Ishikawa (cell line): ENCODE measurements at regions not wholly inside any gene's neighbourhood (a gene's known extent, or its start where the extent isn't known, plus 50 kb on each side); places are given as distances from the start of the nearest gene placed in this dataset.

Experiments used
- CEBPB ChIP-seq: IDR thresholded peaks from 2 replicates; pipeline ENCODE4 v1.6.1; 2012
- CREB1 ChIP-seq: IDR thresholded peaks from 2 replicates; pipeline ENCODE4 v1.6.1; 2012; ENCODE audit warnings: low read depth
- EGR1 ChIP-seq: IDR thresholded peaks from 2 replicates; pipeline ENCODE4 v1.6.1; 2012
- EP300 ChIP-seq: IDR thresholded peaks from 2 replicates; pipeline ENCODE4 v1.6.1; 2012; ENCODE audit warnings: borderline replicate concordance
- FOXM1 ChIP-seq: IDR thresholded peaks from 2 replicates; pipeline ENCODE4 v1.6.1; 2012; ENCODE audit warnings: low read depth, borderline replicate concordance
- NFIC ChIP-seq: IDR thresholded peaks from 2 replicates; pipeline ENCODE4 v1.6.1; 2012
- RAD21 ChIP-seq: IDR thresholded peaks from 2 replicates; pipeline ENCODE4 v1.6.1; 2012; ENCODE audit warnings: low read depth
- TAF1 ChIP-seq: IDR thresholded peaks from 2 replicates; pipeline ENCODE4 v1.6.1; 2012; ENCODE audit warnings: low read depth, mild to moderate bottlenecking
- TCF12 ChIP-seq: IDR thresholded peaks from 2 replicates; pipeline ENCODE4 v1.6.1; 2012; ENCODE audit warnings: low read depth
- TEAD4 ChIP-seq: IDR thresholded peaks from 2 replicates; pipeline ENCODE4 v1.6.1; 2012
- YY1 ChIP-seq: IDR thresholded peaks from 2 replicates; pipeline ENCODE4 v1.6.1; 2012; ENCODE audit warnings: low read depth
- ZBTB7A ChIP-seq: IDR thresholded peaks from 2 replicates; pipeline ENCODE4 v1.6.1; 2012; ENCODE audit warnings: low read depth
- TF ChIP-seq, protein P1 (sequence below): IDR thresholded peaks from 2 replicates; pipeline ENCODE4 v1.6.1; 2012
- TF ChIP-seq, protein P2 (sequence below): IDR thresholded peaks from 2 replicates; pipeline ENCODE4 v1.6.1; 2012; ENCODE audit warnings: low read depth, mild to moderate bottlenecking
- TF ChIP-seq, protein P3 (sequence below): IDR thresholded peaks from 2 replicates; pipeline ENCODE4 v1.6.1; 2012

DNA sequence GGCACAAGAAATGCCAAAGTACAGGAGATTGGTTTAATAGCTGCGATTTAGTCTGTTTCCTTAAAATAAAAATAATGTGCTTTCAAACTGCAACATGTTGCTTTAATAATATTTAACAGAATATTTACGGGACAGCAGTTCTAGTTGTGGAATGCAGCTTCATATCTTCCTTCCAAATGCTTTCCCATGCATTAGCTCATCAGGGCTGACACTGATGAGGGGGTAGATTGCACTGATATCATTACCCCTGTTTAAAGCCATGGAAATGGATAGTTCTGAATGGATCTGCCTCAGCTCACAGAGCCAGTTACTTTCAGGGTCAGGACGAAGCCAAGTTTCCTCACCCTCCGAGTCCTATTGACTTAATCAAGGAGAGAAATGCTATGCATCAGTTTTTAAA lies 93.2 kb upstream of the OSMR start:
- TF ChIP-seq ZBTB7A: no peak
- TF ChIP-seq, protein P1, sequence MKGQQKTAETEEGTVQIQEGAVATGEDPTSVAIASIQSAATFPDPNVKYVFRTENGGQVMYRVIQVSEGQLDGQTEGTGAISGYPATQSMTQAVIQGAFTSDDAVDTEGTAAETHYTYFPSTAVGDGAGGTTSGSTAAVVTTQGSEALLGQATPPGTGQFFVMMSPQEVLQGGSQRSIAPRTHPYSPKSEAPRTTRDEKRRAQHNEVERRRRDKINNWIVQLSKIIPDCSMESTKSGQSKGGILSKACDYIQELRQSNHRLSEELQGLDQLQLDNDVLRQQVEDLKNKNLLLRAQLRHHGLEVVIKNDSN: no peak
- TF ChIP-seq CREB1: no peak
- no peak for TF ChIP-seq CEBPB
- no peak for TF ChIP-seq TAF1
- TF ChIP-seq FOXM1: no peak
- no peak for TF ChIP-seq NFIC
- TF ChIP-seq EP300: no peak
- no peak for TF ChIP-seq TCF12
- no peak for TF ChIP-seq TEAD4
- TF ChIP-seq, protein P2, sequence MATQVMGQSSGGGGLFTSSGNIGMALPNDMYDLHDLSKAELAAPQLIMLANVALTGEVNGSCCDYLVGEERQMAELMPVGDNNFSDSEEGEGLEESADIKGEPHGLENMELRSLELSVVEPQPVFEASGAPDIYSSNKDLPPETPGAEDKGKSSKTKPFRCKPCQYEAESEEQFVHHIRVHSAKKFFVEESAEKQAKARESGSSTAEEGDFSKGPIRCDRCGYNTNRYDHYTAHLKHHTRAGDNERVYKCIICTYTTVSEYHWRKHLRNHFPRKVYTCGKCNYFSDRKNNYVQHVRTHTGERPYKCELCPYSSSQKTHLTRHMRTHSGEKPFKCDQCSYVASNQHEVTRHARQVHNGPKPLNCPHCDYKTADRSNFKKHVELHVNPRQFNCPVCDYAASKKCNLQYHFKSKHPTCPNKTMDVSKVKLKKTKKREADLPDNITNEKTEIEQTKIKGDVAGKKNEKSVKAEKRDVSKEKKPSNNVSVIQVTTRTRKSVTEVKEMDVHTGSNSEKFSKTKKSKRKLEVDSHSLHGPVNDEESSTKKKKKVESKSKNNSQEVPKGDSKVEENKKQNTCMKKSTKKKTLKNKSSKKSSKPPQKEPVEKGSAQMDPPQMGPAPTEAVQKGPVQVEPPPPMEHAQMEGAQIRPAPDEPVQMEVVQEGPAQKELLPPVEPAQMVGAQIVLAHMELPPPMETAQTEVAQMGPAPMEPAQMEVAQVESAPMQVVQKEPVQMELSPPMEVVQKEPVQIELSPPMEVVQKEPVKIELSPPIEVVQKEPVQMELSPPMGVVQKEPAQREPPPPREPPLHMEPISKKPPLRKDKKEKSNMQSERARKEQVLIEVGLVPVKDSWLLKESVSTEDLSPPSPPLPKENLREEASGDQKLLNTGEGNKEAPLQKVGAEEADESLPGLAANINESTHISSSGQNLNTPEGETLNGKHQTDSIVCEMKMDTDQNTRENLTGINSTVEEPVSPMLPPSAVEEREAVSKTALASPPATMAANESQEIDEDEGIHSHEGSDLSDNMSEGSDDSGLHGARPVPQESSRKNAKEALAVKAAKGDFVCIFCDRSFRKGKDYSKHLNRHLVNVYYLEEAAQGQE: no peak

DNA sequence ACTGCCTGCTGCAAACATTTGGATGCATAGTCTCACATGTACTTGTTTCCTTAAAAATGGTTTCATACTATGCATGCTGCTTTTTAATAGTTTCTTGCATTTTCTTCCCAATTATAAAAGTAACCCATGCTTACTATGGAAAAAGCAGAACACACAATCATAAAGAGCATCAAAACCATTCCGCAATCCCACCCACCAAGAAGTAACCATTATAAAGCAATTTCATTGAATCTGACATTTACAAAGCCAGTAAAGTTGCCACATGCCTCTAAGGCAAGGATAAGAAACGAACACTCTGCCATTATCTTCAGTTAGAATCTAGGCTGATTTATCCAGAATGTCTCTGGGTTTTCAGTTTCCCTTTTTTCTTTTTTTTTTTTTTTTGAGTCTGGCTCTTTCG lies 92.7 kb upstream of the OSMR start:
- TF ChIP-seq CREB1: no peak
- TF ChIP-seq, protein P2: no peak
- TF ChIP-seq, protein P3, sequence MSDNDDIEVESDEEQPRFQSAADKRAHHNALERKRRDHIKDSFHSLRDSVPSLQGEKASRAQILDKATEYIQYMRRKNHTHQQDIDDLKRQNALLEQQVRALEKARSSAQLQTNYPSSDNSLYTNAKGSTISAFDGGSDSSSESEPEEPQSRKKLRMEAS: no peak

DNA sequence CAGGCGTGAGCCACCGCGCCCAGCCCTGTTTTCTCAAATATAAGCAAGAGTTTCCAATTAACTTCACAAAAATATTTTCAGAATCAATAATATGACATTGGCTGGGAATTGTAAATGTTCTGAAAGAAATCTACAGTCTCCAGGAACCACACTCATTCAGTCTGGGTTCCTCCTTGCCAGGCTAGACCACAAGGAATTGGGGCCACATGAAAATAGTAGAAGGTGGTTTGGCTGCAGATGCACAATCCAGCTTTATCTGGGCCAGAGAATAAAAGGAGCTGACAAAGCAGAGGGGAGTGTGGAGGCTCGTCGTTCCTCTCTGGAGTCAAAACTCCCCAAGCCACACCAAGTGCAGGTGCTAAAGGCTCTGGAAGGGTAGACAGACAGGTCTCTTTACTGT lies 92.0 kb upstream of the OSMR start:
- TF ChIP-seq, protein P2: no peak
- no peak for TF ChIP-seq RAD21
- TF ChIP-seq, protein P1: no peak
- TF ChIP-seq, protein P3: no peak
- no peak for TF ChIP-seq FOXM1
- no peak for TF ChIP-seq TCF12
- TF ChIP-seq NFIC: no peak
- TF ChIP-seq EP300: no peak
- no peak for TF ChIP-seq TAF1
- no peak for TF ChIP-seq EGR1
- no peak for TF ChIP-seq CREB1
- TF ChIP-seq ZBTB7A: no peak
- TF ChIP-seq TEAD4: no peak
- no peak for TF ChIP-seq YY1
- TF ChIP-seq CEBPB: no peak

DNA sequence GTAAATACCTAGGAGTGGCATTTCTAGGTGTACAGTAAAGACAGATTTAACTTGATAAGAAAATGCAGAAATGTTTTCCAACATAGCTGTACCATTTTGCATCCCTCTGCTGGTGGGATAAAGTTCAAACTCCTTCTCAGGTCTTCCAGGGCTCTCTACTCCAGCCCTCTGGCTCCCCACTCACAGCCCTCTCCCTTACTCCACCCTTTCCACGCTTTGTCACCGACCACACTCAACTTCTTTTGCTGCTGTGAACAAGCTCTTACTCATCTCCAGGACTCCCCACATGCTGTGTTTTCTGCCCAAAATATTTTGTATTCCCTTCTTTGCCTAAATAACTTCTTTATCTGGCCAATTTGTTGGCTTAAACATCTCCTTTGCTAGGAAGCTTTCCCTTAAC lies 90.6 kb upstream of the OSMR start:
- TF ChIP-seq NFIC: no peak
- TF ChIP-seq TAF1: no peak
- TF ChIP-seq TEAD4: no peak
- TF ChIP-seq CEBPB: no peak
- TF ChIP-seq ZBTB7A: no peak
- TF ChIP-seq RAD21: no peak
- no peak for TF ChIP-seq FOXM1
- no peak for TF ChIP-seq TCF12
- no peak for TF ChIP-seq YY1

DNA sequence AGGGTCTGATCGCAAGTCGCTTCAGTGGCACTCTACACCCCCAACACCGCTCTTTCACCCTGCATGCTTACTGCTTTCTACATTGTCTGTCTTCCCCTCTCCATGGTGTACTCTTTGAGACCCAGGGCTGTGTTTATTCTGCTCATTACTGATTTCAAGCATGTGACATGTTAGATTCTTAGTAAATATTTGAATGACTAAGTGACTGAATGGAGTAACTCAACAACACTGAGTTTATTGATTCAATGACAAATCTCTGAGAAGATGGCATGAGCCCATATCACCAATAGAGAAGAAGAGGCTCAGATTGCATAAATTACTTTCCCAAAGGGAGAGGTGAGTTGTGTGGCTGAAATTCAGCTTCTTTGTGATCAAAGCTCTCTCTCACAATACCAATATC lies 89.7 kb upstream of the OSMR start:
- TF ChIP-seq ZBTB7A (no peak), CEBPB (no peak), TEAD4 (no peak), YY1 (no peak), NFIC (no peak), FOXM1 (no peak), CREB1 (no peak), EP300 (no peak), RAD21 (no peak), TCF12 (no peak), EGR1 (no peak), TAF1 (no peak)
- TF ChIP-seq, protein P1: no peak
- TF ChIP-seq, protein P3: no peak
- TF ChIP-seq, protein P2: no peak
